A204.1 (cell line): ENCODE measurements at regions not wholly inside any gene's neighbourhood (a gene's known extent, or its start where the extent isn't known, plus 50 kb on each side); places are given as distances from the start of the nearest gene placed in this dataset.
"Not testable (repeated sequence)": the region's sequence is repeated elsewhere in the genome, so short reads cannot be mapped to it uniquely, and the experiment has no call there.

Experiments used
- FAIRE-seq: peaks from 2 replicates; lab custom pipeline; 2012; peaks lifted over from hg19 to GRCh38; lab: Jason Lieb, UNC

- FAIRE-seq = not testable (repeated sequence)
Observed at GRCh38 chr7:35853194-35853593, 52.3 kb downstream of the SEPTIN7 start.

- FAIRE-seq = no peak
Observed at GRCh38 chr7:35854311-35854710, 53.5 kb downstream of the SEPTIN7 start.

GRCh38 chr7:35856175-35856574 is 55.3 kb downstream of the SEPTIN7 start:
- FAIRE-seq = no peak

GRCh38 chr7:35860664-35861063 is 59.8 kb downstream of the SEPTIN7 start:
- FAIRE-seq = no peak

GRCh38 chr7:35865287-35865686 is 64.4 kb downstream of the SEPTIN7 start:
- FAIRE-seq = no peak

DNA sequence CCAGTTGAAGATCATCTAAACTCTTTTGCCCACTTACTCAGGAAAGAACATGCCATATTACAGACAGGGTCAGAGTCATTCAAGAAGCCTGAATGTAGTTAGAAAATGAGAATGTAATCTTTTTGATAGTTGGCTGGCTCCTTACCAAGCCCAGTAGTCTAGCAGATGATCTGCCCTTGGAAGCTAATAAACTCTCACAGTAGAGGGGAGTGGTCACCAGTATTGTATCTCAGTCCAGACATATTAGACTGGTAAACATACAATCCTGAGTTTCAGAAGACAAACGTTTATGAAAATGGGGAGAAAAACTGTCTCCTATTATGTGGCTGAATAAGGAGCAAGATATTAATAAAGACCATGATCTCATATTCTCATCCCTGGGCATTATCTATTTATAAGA is 65.3 kb downstream of the SEPTIN7 start:
- FAIRE-seq = no peak

GRCh38 chr7:35869117-35869516 is 68.3 kb downstream of the SEPTIN7 start:
- not testable (repeated sequence) for FAIRE-seq

DNA sequence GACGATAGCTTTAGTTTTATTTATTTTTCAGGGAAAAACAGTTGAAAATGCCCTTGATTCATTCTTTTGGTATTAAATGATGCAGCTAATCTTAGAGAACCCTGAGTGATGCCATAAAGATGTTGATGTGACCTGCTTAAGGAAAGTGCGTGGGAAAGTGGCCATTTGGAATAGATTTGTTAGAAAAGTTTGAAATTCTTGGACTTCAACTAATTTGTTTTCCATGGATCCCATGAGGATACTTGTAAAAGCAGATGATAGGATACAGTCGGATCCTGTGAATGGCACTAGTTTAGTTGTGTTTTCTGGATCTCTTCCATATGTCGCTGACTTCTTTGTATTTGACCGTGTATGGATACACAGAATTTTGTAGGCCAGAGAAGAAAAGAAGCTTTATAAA is 69.0 kb downstream of the SEPTIN7 start:
- FAIRE-seq = no peak

- FAIRE-seq = no peak
Observed at GRCh38 chr7:35871856-35872255, 71.0 kb downstream of the SEPTIN7 start.

GRCh38 chr7:35874886-35875285 is 74.0 kb downstream of the SEPTIN7 start:
- peak; percentile 16 for FAIRE-seq

- no peak for FAIRE-seq
Observed at GRCh38 chr7:35875292-35875691, 74.4 kb downstream of the SEPTIN7 start.

DNA sequence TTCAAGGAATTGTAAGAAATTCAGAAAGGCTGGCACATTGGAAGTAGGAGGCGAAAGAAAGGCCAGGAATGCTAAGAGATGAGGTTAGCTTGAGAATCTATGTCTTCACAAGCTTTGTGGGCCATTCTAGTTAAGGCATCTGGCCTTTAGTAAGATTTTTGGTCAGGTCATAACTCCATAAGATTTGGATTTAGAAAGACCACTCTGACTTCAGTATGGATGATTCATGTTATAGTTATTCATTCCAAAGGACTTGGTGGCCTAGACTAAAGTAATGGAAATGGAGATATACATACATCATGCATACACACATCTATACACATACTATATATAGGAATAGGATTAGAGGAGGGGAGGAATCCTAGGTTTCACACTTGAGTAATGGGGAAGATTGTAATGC is 77.5 kb downstream of the SEPTIN7 start:
- FAIRE-seq = no peak

GRCh38 chr7:35887430-35887829 is 86.6 kb downstream of the SEPTIN7 start:
- FAIRE-seq = not testable (repeated sequence)

DNA sequence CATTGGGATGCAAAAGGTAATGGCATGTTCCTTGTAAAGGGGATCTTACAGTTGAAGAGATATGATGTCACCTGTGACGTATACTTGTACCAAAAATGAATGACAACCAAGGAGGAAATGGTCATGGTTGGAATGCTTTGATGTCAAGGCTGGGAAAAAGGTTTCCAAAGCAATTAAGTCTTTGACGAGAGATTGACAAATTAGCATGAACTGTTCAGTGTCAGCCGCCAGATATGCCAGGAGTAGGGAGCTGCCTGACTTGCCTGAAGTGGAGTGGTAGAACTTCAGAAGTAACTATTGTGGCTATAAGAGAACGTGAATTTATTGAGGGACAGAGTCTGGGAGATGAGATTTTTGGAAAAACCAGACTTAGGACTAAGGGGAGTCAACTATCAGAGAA is 88.1 kb downstream of the SEPTIN7 start:
- no peak for FAIRE-seq

GRCh38 chr7:35889870-35890269 is 89.0 kb downstream of the SEPTIN7 start:
- no peak for FAIRE-seq

- FAIRE-seq = no peak
Observed at GRCh38 chr7:35891004-35891830, 90.4 kb downstream of the SEPTIN7 start.

DNA sequence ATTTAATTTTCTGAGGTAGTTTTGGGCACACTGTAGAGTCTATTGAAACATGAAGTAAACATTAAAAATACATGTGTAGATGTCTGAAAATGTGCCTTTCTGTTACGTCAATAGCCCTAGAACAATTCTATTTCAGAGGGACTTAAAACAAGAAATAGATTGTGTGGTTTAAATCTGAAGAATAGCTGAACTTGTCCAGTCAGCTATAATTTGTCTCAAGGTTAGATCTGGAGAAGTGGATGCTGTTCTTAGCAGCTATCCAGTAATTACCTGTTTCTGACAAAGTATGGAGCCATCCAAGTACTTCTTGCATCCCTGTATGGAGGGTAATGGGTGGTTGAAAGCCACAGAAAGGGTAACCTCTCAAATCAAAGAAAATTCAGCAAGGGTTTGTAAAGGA is 92.8 kb downstream of the SEPTIN7 start:
- no peak for FAIRE-seq

DNA sequence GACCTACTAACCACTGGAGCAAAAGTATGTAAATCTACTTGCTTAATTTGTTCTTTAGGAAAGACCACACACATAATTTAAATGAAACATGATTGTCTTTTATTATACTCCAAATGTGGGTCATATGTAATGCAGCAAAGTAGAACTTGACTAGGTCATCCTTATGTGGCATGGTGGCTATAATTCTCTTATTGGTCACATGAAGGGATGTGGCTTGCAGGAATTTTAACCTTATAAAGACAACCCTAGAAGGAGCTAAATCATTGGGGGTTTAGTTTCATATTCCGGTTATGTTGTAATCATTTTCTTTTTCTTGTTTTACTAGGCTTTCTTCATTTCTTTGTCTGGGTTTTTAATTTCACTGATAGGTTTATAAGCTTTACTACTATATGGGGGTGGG is 93.9 kb downstream of the SEPTIN7 start:
- no peak for FAIRE-seq

GRCh38 chr7:35900651-35901050 is 99.8 kb downstream of the SEPTIN7 start:
- no peak for FAIRE-seq

- no peak for FAIRE-seq
Observed at GRCh38 chr7:35905555-35905954, 104.7 kb downstream of the SEPTIN7 start.

DNA sequence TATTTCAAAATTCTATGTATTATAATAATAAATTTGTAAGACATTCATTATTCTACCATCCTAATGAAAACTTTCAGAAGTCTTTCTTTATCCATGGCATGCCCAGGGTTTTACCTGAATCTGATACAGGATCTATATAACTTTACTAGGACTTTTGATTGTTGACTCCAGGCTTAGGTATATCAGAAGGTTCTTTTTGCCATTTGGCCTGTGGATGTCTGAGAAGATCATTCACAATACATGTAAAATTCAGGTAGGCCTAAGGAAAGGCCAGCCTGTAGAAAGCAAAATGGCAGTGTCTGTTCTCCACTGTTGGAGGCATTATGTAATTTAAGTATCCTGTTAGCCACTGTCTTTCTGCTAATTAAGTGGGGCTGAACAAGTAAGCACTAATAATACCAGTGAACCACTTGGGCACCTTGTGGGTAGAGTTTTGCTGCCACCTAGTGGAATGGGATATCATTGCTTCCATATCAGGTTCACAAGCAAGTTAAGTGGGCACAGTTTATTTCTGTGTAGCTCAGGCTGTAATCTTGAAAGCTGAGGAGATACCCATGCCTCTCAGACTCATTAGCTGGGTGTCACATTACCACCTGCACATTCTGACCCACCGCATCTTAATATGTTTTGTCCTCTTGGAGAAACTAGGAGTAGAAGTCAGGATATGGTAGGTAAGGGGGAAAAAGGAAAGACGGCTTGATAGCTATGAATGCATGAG is 105.5 kb downstream of the SEPTIN7 start:
- no peak for FAIRE-seq

DNA sequence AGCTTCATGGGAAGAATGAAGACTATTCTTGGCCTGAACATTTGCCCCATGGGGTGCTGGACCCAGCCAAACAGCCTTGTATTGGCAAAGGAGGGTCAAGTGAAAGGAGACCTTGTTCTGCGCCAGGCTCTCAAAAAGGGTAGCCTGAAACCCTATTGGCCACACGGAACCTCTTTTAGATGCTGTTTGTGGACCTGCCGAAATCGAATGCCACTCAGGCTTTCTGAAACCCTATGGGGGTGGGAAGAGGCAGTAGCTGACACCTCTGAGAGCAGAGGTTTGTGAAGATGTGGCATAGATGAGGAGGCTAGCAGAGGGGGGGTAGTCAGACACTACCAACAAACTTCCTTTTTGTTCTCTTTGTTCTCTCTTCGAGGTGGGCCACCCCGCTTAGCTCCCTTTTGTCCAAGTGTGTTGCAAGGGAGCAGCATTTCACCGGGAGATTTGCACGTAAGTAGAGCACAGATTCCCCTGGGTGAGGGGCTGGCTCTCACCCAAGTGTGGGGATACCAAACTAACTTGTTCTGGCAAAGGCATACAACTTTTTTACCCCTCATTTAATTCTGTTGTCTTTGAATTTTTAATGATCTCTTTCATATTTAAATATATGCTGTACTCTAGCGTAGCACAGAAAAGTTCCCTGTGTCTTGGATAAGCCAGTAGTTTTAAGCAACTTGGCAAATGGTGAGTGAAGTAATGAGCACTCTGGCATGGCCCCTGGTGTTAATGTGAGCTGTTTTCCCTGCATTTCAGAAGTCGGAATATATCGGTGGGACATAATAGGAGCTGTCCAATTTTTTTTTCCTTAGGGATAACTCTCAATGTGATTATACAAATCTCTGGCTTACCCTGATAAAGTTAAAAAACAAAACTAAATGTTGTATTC is 107.7 kb downstream of the SEPTIN7 start:
- no peak for FAIRE-seq

GRCh38 chr7:35909870-35910357 is 109.1 kb downstream of the SEPTIN7 start:
- FAIRE-seq = no peak
